GM12864 (cell line): ENCODE measurements at regions not wholly inside any gene's neighbourhood (a gene's known extent, or its start where the extent isn't known, plus 50 kb on each side); places are given as distances from the start of the nearest gene placed in this dataset.

Source experiments
- DNase-seq: peaks from one replicate; pipeline ENCODE4 v3.0.0-alpha.2; 2011; ENCODE audit warnings: low read depth
- H3K4me3 ChIP-seq: 2 replicates; pipeline ENCODE4 v1.5.1; 2011; ENCODE audit warnings: mild to moderate bottlenecking, low read depth, low read length, control low read depth
- CTCF ChIP-seq: IDR thresholded peaks from 2 replicates; pipeline ENCODE4 v1.5.1; 2011; ENCODE audit warnings: low read depth, mild to moderate bottlenecking, moderate library complexity, low read length, control low read depth, inconsistent platforms; ENCODE audit errors: missing control alignments

GRCh38 chr3:162263596-162263995 is 767.0 kb downstream of the OTOL1 start:
- TF ChIP-seq CTCF: no peak
- no peak for DNase-seq
- H3K4me3 ChIP-seq: no peak overlapping the region

- DNase-seq: no peak
- no peak for TF ChIP-seq CTCF
- no peak overlapping the region for H3K4me3 ChIP-seq
These were observed 773.2 kb downstream of the OTOL1 start for GRCh38 chr3:162269636-162270458.

GRCh38 chr3:162274070-162274469 is 777.5 kb downstream of the OTOL1 start:
- H3K4me3 ChIP-seq: no peak overlapping the region
- no peak for TF ChIP-seq CTCF
- no peak for DNase-seq

- TF ChIP-seq CTCF: no peak
- no peak for DNase-seq
- H3K4me3 ChIP-seq: no peak overlapping the region
These were observed 782.2 kb downstream of the OTOL1 start for GRCh38 chr3:162278834-162279233.

- no peak for TF ChIP-seq CTCF
- DNase-seq: no peak
- no peak overlapping the region for H3K4me3 ChIP-seq
These were observed 788.7 kb downstream of the OTOL1 start for GRCh38 chr3:162285259-162285658.

- H3K4me3 ChIP-seq: no peak overlapping the region
- no peak for TF ChIP-seq CTCF
- no peak for DNase-seq
These were observed 791.0 kb downstream of the OTOL1 start for GRCh38 chr3:162287600-162287999.

GRCh38 chr3:162292409-162292808 is 795.8 kb downstream of the OTOL1 start:
- TF ChIP-seq CTCF: no peak
- DNase-seq: no peak
- H3K4me3 ChIP-seq: no peak overlapping the region
